HG02678 (cell line): ENCODE measurements at regions not wholly inside any gene's neighbourhood (a gene's known extent, or its start where the extent isn't known, plus 50 kb on each side); places are given as distances from the start of the nearest gene placed in this dataset.

Source experiments
- ATAC-seq: cut with Tn5 transposase; IDR thresholded peaks from one replicate; pipeline ENCODE4 v1.9.1; 2021; ENCODE audit warnings: mild to moderate bottlenecking, moderate library complexity; ENCODE audit not compliant: unreplicated experiment

- ATAC-seq = no peak
Measured at GRCh38 chr3:106719077-106719476, 658.2 kb upstream of the CCDC54 start.

- no peak for ATAC-seq
Measured at GRCh38 chr3:106719583-106719982, 657.7 kb upstream of the CCDC54 start.

- no peak for ATAC-seq
Measured at GRCh38 chr3:106720510-106720909, 656.7 kb upstream of the CCDC54 start.

GRCh38 chr3:106725566-106725965, 651.7 kb upstream of the CCDC54 start:
- ATAC-seq = no peak

- ATAC-seq = no peak
Measured at GRCh38 chr3:106728315-106729098, 648.7 kb upstream of the CCDC54 start.

- ATAC-seq = no peak
Measured at GRCh38 chr3:106729481-106729880, 647.8 kb upstream of the CCDC54 start.

- ATAC-seq = no peak
Measured at GRCh38 chr3:106731230-106731629, 646.0 kb upstream of the CCDC54 start.

- no peak for ATAC-seq
Measured at GRCh38 chr3:106734712-106735111, 642.5 kb upstream of the CCDC54 start.

- no peak for ATAC-seq
Measured at GRCh38 chr3:106737265-106737664, 640.0 kb upstream of the CCDC54 start.

- no peak for ATAC-seq
Measured at GRCh38 chr3:106740116-106740515, 637.1 kb upstream of the CCDC54 start.

- ATAC-seq = no peak
Measured at GRCh38 chr3:106745344-106746168, 631.7 kb upstream of the CCDC54 start.

GRCh38 chr3:106746286-106746685, 631.0 kb upstream of the CCDC54 start:
- no peak for ATAC-seq

GRCh38 chr3:106748472-106749262, 628.6 kb upstream of the CCDC54 start:
- ATAC-seq = no peak

GRCh38 chr3:106750092-106750491, 627.1 kb upstream of the CCDC54 start:
- ATAC-seq = no peak

GRCh38 chr3:106755336-106755735, 621.9 kb upstream of the CCDC54 start:
- no peak for ATAC-seq

GRCh38 chr3:106756901-106757300, 620.3 kb upstream of the CCDC54 start:
- no peak for ATAC-seq

- ATAC-seq = no peak
Measured at GRCh38 chr3:106758459-106758858, 618.8 kb upstream of the CCDC54 start.

GRCh38 chr3:106759731-106760130, 617.5 kb upstream of the CCDC54 start:
- no peak for ATAC-seq

- no peak for ATAC-seq
Measured at GRCh38 chr3:106765342-106765741, 611.9 kb upstream of the CCDC54 start.

- ATAC-seq = no peak
Measured at GRCh38 chr3:106768941-106769480, 608.2 kb upstream of the CCDC54 start.

- ATAC-seq = no peak
Measured at GRCh38 chr3:106773795-106774194, 603.4 kb upstream of the CCDC54 start.
